ENCODE measurements at regions not wholly inside any gene's neighbourhood (a gene's known extent, or its start where the extent isn't known, plus 50 kb on each side); places are given as distances from the start of the nearest gene placed in this dataset.

DNA sequence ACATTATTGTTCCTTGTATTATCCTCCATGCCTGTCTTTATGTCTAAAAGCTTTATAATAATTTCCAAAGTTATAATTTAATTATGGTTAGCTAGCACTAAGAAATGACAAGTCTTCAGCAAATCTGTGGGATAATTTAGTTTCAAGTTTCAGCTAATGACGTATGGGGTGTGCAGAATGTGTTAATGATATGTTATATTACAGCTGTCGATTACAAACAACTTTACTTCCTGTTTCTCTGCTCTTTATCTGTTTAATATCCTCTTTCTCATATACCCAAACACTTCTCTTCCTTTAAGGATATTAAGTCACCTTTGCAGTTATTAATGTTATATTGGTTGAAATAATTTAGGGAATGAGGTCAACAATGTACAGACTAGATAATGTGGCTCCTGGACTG lies 161.8 kb downstream of the CASP12 start:
- no peak for TF ChIP-seq SUZ12 (IDR thresholded peaks at IDR 0.05; ENCODE audit: extremely low read depth, insufficient read depth, insufficient read length)
- no peak for TF ChIP-seq YY1 (IDR thresholded peaks at IDR 0.05; ENCODE audit: insufficient read depth, insufficient read length)
- no peak for TF ChIP-seq ZNF274 (IDR thresholded peaks at IDR 0.05; ENCODE audit: low read depth, low read length)
